HL-60 (cell line): ENCODE measurements at regions not wholly inside any gene's neighbourhood (a gene's known extent, or its start where the extent isn't known, plus 50 kb on each side); places are given as distances from the start of the nearest gene placed in this dataset.

Source experiments
- DNase-seq, 2 experiments: peaks; one replicate each; pipeline ENCODE4 v3.0.0-alpha.2; 2010 to 2020; ENCODE audit warnings: low read depth in 1 of 2, low spot score in 1 of 2
- H3K27ac ChIP-seq: fragments of 250-450 bp; sonication (Bioruptor Pico); replicated peaks from 2 replicates; pipeline ENCODE4 v1.5.1; 2020; ENCODE audit warnings: mild to moderate bottlenecking, moderate library complexity
- H3K27me3 ChIP-seq: fragments of 250-450 bp; sonication (Bioruptor Pico); 2 replicates; pipeline ENCODE4 v1.5.1; 2021; ENCODE audit warnings: mild to moderate bottlenecking, moderate library complexity; ENCODE audit not compliant: insufficient read depth, poor library complexity, severe bottlenecking
- H3K4me3 ChIP-seq: replicated peaks from 2 replicates; pipeline ENCODE4 v1.5.1; 2011; ENCODE audit warnings: mild to moderate bottlenecking, control low read depth, low read length; ENCODE audit not compliant: insufficient read depth
- GABPA ChIP-seq: IDR thresholded peaks from 2 replicates; pipeline ENCODE4 v1.6.1; 2012; ENCODE audit warnings: low read depth
- POLR2AphosphoS5 ChIP-seq: IDR thresholded peaks from 2 replicates; pipeline ENCODE4 v1.6.1; 2012; ENCODE audit warnings: low read depth
- SPI1 ChIP-seq: IDR thresholded peaks from 2 replicates; pipeline ENCODE4 v1.6.1; 2012; ENCODE audit warnings: low read depth, mild to moderate bottlenecking, borderline replicate concordance
- TF ChIP-seq, protein P1 (sequence below): IDR thresholded peaks from one replicate; pipeline ENCODE4 v1.5.1; 2011; ENCODE audit warnings: low read length, control low read depth, inconsistent platforms; ENCODE audit not compliant: insufficient read depth
- TF ChIP-seq, protein P2 (sequence below): IDR thresholded peaks from 2 replicates; pipeline ENCODE4 v1.6.1; 2012; ENCODE audit warnings: low read depth; ENCODE audit not compliant: insufficient replicate concordance

DNA sequence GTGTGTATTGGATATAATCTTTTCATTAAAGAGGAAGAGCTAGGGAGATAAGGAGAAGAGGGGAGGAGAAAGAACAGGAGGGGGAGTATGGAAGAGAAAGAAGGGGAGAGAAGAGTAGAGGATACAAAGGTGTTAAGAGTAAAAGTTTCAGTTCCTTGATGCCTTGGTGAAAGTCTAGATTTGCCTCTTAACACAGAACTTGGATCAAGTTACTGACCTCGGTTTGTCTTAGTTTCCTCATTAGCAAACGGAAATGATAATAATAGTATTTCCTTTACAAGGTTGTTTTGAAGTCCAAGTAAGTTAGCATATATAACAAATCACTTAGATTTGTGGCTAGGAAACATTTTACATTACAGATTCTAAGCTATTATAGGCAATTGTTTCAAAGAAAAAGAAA lies 287.1 kb downstream of the PPARGC1A start:
- TF ChIP-seq, protein P1, sequence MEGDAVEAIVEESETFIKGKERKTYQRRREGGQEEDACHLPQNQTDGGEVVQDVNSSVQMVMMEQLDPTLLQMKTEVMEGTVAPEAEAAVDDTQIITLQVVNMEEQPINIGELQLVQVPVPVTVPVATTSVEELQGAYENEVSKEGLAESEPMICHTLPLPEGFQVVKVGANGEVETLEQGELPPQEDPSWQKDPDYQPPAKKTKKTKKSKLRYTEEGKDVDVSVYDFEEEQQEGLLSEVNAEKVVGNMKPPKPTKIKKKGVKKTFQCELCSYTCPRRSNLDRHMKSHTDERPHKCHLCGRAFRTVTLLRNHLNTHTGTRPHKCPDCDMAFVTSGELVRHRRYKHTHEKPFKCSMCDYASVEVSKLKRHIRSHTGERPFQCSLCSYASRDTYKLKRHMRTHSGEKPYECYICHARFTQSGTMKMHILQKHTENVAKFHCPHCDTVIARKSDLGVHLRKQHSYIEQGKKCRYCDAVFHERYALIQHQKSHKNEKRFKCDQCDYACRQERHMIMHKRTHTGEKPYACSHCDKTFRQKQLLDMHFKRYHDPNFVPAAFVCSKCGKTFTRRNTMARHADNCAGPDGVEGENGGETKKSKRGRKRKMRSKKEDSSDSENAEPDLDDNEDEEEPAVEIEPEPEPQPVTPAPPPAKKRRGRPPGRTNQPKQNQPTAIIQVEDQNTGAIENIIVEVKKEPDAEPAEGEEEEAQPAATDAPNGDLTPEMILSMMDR, result no peak
- H3K27ac ChIP-seq, result no peak overlapping the region
- no peak for DNase-seq

DNA sequence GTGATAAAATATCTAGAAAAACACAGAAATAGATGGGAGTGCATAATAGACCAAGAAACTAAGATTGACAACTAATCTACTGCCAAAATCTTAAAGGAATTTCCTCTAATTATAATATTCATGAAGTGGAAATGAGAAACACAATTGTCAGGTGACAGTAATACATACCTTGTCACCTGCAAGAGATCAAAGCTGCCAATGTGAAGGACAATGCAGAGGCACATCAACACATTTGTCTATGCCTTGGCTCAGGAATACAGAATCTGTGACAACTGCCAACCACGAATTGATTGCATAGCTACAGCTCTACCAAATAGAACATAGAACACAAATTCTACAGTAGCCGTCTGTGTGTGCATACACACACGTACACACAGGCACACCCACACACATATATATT lies 295.7 kb downstream of the PPARGC1A start:
- TF ChIP-seq, protein P2, sequence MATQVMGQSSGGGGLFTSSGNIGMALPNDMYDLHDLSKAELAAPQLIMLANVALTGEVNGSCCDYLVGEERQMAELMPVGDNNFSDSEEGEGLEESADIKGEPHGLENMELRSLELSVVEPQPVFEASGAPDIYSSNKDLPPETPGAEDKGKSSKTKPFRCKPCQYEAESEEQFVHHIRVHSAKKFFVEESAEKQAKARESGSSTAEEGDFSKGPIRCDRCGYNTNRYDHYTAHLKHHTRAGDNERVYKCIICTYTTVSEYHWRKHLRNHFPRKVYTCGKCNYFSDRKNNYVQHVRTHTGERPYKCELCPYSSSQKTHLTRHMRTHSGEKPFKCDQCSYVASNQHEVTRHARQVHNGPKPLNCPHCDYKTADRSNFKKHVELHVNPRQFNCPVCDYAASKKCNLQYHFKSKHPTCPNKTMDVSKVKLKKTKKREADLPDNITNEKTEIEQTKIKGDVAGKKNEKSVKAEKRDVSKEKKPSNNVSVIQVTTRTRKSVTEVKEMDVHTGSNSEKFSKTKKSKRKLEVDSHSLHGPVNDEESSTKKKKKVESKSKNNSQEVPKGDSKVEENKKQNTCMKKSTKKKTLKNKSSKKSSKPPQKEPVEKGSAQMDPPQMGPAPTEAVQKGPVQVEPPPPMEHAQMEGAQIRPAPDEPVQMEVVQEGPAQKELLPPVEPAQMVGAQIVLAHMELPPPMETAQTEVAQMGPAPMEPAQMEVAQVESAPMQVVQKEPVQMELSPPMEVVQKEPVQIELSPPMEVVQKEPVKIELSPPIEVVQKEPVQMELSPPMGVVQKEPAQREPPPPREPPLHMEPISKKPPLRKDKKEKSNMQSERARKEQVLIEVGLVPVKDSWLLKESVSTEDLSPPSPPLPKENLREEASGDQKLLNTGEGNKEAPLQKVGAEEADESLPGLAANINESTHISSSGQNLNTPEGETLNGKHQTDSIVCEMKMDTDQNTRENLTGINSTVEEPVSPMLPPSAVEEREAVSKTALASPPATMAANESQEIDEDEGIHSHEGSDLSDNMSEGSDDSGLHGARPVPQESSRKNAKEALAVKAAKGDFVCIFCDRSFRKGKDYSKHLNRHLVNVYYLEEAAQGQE, result no peak
- TF ChIP-seq, protein P1, result no peak
- TF ChIP-seq SPI1, result no peak
- no peak for TF ChIP-seq POLR2AphosphoS5
- TF ChIP-seq GABPA, result no peak
- H3K4me3 ChIP-seq, result no peak overlapping the region
- H3K27ac ChIP-seq, result no peak overlapping the region

More for the DNA sequence above, 287.1 kb downstream of the PPARGC1A start:
- no peak overlapping the region for H3K4me3 ChIP-seq
- H3K27me3 ChIP-seq, result no peaks in the 10 kb centered on the region

DNA sequence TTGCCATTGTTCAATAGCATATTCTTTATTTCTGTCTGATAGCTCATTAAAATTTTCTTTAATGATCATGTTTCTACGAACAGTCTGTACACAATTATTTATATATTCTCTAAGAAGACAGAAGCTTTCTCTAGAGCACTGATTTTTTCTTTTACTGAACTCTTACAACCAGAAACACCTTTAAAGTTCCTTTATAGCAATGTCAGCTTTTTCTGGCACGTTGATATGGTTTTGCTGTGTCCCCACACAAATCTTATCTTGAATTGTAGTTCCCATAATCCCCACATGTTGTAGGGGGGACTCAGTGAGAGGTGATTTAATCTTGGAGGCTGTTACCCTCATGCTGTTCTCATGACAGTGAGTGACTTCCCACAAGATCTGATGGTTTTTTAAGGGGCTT lies 299.4 kb downstream of the PPARGC1A start:
- no peak for DNase-seq
- no peak overlapping the region for H3K4me3 ChIP-seq
- no peaks in the 10 kb centered on the region for H3K27me3 ChIP-seq
- TF ChIP-seq, protein P2, result no peak
- TF ChIP-seq SPI1 (no peak), GABPA (no peak), POLR2AphosphoS5 (no peak)
- TF ChIP-seq, protein P1, result no peak
- H3K27ac ChIP-seq, result no peak overlapping the region

More for the DNA sequence above, 295.7 kb downstream of the PPARGC1A start:
- no peaks in the 10 kb centered on the region for H3K27me3 ChIP-seq
- no peak for DNase-seq

DNA sequence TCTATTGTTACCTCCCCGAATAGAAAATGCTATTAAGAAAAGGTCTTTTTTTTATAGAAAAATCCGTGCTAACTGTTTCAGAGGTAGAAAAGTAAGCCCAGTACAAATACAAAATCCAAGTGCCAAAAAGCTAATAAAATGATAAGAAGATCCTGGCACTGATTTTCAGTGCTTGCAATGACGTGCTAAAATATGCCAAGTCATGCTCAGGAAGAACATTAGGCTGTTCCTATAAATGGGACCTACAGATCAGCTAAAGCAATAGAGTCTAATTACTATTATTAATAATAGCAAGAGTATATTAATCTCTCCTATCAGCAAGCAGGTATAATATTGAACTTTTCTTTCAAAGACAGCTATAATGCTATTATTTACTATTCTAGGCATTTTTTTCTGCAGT lies 305.8 kb downstream of the PPARGC1A start:
- Histone ChIP-seq H3K27ac (no peak overlapping the region), H3K4me3 (no peak overlapping the region), H3K27me3 (no peaks in the 10 kb centered on the region)
- no peak for DNase-seq
- TF ChIP-seq SPI1 (no peak), GABPA (no peak), POLR2AphosphoS5 (no peak)
- TF ChIP-seq, protein P2, result no peak
- TF ChIP-seq, protein P1, result no peak
